ENCODE measurements at regions not wholly inside any gene's neighbourhood (a gene's known extent, or its start where the extent isn't known, plus 50 kb on each side); places are given as distances from the start of the nearest gene placed in this dataset.
"Not testable (repeated sequence)": the region's sequence is repeated elsewhere in the genome, so short reads cannot be mapped to it uniquely, and the experiment has no call there.

DNA sequence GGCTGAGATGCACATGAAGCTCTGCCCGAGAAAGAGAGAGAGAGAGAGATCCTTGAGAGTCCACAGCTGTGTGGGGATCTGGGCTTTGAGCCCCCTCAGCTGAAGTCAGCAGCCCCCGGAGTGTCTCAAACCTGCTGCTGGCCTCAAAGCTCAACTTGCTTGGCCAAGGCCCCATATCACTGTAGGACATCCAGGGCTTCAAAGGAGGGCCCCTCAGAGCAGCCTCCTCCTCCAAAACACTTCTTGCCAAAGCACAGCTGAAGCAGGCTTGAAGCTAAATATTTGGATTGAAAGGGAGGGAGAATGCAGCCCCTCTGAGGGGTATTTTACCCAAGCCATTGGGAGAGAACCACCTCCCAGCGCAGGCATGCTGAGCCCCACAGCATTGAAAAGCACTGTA lies 357.6 kb downstream of the OSR1 start:
- no peak for DNase-seq (ENCODE audit: low read depth in 4 of 4, low spot score in 3 of 4)

DNA sequence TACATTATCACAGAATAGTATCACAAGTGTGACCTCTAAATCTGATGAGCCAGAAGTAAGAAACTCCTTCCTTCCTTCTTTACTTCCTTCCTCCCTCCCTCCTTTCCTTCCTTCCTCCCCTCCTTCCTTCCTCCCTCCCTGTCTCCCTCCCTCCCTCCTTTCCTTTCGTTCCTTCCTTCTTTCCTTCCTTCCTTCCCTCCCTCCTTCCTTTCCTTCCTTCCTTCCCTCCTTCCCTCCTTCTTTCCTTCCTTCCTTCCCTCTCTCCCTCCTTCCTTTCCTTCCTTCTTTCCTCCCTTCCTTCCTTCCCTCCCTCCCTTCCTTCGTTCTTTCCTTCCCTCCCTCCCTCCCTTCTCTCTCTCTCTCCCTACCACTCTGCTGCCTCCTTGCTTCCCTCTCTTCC lies 359.2 kb downstream of the OSR1 start:
- DNase-seq (ENCODE audit: low read depth in 4 of 4, low spot score in 3 of 4) = no peak

DNA sequence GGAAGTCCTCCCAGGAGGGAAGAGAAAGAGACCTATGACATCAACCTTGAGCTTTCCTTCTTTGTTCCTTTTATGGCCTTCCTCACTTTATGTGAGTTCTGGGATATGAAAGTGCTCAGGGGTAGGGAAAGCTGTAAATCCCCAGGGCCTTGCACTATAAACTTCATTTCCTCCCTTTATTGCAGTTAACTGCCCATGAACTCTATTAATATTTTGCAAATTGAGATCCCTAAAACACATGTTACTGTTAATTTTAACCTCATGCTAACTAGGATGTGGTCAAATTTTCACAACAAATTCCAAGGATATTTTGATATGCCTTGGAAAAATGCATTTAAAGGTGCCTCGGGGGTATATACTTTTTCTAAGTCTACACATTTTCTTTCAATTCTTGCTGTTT lies 359.9 kb downstream of the OSR1 start:
- DNase-seq (ENCODE audit: low read depth in 4 of 4, low spot score in 3 of 4) = no peak

GRCh38 chr2:18993756-18994338 lies 364.6 kb downstream of the OSR1 start:
- no peak for DNase-seq (ENCODE audit: low read depth in 4 of 4, low spot score in 3 of 4)

DNA sequence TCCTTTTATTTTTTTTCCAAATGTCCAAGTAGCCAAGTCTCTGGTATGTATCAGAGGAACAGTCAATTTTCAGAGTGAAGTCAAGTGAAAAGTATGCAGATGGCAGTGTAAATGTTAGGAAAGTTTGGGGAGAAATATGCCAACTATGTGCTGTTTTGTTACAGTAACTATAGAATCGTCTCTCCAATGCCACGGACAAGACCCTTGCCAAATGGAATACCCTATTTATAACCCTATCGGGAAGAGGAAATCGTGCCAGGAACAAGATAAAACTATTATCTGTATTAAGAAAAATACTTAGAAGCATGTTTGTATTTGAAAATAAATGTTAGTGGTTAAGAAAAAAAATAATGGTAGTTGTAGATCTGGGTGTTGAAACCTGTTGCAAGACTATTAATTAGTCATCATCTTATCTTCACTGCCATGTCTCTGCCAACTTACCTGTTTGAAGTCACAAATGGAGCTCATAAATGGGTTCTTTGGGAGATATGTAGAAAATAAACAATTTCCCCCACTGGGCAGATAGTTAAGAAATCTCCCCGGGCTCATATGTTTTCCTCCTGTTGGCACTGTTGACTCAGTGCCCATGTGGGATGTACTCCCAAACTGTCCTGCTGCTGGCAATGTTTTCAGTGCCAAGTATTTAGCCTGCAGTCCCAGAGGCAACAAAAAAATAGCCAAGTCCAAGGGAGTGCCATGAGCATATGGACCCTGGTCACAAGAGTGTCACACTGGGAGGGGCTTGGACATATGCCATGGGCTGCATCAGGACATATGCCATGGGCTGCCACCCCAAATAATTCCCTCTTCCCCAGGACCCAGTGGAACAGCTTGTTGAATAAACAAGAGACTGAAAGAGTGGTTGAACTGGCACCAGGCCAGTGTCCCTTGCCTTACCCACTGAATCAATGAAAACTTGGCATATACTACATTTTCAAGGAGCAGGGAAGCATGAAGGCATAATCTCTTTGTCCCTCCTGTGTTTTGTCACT lies 366.9 kb downstream of the OSR1 start:
- no peak for DNase-seq (ENCODE audit: low read depth in 4 of 4, low spot score in 3 of 4)

GRCh38 chr2:18988631-18989232 lies 369.7 kb downstream of the OSR1 start:
- DNase-seq (ENCODE audit: low read depth in 4 of 4, low spot score in 3 of 4) = no peak

DNA sequence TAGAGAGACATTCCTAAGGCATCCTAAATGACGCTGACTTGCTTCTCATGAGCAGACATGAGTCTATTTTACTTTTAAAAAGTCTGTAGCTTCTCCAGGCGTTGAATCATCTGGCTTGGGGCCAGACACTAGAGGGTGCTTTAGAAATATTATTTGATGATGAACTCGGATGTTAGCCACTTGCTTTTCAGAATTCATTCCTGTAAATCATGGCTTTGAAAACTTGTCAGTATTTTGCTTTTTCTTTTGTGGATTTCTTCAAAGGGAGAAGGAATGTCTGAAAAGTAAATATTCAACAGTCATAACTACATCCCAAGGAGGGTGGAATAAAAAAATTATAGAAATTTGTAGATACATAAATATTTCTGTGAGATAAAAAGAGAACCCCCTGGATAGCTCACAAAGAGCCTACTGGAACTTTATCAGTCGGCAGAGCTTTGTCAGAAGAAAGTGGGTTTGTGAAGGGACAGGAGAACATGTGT lies 370.8 kb downstream of the OSR1 start:
- peak in 1 of 4 donors; percentile 24 for DNase-seq (ENCODE audit: low read depth in 4 of 4, low spot score in 3 of 4)

GRCh38 chr2:18987016-18987415 lies 371.4 kb downstream of the OSR1 start:
- no peak for DNase-seq (ENCODE audit: low read depth in 4 of 4, low spot score in 3 of 4)

DNA sequence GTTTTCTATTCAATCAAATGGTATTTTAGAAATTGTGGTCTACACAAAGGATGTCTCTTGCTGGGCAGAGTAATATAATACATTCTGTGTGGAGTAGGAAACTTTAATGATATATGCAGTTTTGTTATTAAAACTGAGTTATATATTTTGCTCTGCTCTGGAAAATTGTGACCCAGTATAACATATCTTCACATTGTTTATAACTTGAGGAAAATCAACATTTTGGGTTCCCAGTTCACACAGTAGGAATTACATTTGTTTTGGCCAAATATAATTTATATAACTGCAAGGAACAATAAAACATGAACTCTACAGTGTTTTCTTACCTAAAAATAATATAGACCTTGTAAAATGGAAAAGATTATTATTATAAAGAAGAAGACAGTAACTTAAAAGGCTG lies 372.4 kb downstream of the OSR1 start:
- DNase-seq (ENCODE audit: low read depth in 4 of 4, low spot score in 3 of 4) = no peak

DNA sequence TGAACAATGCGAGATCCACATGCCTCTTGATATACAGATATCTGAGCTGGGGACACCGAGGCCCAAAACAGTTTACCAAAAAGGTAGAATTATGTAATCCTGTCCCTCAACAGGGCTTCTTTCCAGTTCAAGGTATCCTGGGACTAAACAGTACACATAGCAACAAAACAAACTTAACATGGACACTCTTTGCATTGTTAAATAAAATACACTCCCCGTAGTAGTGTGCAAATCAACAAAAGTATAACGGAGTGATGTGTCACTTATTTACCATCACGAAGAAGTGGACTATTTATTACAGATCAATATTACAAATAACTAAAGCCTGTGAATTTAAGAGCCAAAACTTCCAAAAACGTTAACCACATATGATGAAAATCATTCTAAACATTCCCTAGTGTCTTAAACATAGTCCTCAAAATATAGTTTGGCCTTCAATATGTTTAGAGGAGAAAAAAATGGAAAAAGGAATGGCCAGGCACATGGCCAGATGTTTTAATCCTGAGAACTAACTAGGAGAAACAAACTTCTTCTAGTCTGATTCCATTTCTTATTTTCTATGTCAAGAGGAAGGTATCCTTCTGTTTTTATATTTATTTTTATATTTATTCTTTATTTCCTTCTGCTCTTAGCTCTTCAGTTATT lies 377.5 kb downstream of the OSR1 start:
- DNase-seq (ENCODE audit: low read depth in 4 of 4, low spot score in 3 of 4) = no peak

GRCh38 chr2:18980104-18980785 lies 378.2 kb downstream of the OSR1 start:
- no peak for DNase-seq (ENCODE audit: low read depth in 4 of 4, low spot score in 3 of 4)

DNA sequence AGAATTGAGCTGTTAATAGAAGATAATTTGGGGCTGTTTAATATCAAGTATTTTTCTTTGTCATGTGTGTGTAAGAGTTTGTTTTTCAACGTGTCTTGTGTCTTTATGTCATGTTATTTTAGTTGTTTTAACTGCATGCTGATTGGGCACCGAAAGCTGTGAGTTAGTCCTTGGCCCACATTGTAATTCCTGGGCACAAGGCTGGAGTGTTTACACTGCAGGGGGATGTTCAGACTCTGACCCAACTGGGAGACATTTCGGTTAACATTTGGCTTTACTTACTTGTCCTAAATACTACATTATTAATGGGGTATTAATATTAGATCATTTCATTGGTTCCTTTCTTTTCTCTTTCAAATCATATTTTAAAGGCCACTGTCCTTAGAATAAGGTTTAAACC lies 381.0 kb downstream of the OSR1 start:
- no peak for DNase-seq (ENCODE audit: low read depth in 4 of 4, low spot score in 3 of 4)

DNA sequence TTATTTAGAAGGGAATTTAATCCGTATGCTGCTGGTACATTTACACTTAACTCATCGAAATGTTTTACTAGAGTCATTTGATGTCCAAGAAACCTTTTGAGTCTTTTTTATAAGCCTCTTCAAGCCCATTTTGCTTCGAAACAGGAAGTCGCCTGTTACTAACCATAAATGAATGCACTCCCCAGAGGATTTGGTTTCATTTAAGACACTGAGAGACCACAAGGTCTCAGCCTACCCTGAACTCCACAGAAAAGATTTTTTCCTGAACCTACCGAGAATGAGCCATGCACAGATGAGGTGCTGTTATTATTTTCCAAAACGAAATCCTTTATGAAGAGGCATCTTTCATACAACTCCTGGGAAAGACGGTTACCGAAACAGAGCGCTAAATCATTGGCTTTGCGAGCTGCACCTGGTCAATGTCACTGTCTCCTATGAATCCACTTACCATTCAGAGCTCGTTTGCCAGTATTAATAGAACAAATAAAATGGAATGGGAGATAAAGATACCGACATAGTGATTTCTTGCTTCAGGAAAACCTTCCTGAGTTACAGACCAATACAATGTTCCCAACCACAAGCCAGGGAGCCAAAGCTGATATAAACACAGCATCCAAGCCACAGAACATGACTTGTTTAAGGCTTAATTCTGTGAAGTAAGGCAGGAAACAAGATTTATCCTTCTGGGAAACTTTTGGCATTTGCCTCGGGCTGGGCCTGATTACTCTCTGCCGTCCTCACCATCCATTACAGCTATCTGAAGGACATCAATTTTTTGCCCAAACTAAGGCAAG lies 382.1 kb downstream of the OSR1 start:
- DNase-seq (ENCODE audit: low read depth in 4 of 4, low spot score in 3 of 4) = peak in 3 of 4 donors; percentile 12 to 33 (median 21)

DNA sequence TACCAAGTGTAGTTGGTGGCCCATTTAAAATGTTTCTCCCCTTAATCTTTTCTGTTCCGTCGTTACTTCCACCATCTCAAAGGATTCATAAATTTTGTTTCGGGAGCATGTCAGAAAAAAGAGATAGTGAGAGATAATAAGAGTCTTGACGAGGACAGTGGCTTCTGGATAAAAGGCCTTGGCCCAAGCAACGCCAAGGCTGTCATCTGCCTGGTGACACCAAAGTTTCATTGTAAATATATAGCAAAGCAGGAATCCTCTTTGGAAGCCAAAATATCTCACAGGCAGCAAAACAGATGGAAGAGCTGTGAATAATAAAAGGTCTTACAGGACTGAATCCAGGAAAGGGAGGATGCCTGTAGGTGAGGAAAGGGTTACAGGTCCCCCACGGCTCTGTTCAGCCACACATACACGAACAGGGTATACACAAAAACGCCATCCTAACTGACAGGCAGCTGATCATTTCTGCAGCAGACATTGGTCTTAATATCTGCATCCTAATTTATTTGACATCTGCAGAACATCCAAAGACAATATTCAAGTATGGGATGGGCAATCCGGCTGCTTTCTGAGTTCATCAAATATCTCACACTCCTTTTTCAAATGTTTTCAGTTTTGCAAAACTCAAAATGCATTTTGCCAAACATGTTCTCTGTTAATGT lies 382.8 kb downstream of the OSR1 start:
- no peak for DNase-seq (ENCODE audit: low read depth in 4 of 4, low spot score in 3 of 4)

DNA sequence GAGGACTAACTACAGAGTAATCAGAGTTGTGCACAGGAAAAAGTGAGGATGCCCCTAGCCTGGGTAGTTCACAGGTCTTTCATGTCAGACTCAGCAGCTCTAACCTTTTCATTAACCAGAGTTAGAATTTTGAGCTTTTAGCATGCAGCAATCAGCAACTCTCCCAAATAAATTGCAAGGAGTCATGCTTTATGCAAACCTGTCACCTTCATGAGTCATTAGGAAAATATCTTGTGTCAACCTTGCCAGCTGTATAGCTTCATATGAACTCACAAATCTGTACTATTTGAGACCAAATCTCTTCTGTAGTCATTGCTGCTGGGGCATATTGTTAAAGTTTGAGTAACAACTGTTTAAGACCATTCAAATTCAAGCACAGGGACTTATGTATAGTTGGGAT lies 382.3 kb upstream of the NT5C1B start:
- DNase-seq (ENCODE audit: low read depth in 4 of 4, low spot score in 3 of 4) = no peak

GRCh38 chr2:18971069-18971378 lies 381.7 kb upstream of the NT5C1B start:
- DNase-seq (ENCODE audit: low read depth in 4 of 4, low spot score in 3 of 4) = no peak

GRCh38 chr2:18966131-18966530 lies 376.8 kb upstream of the NT5C1B start:
- no peak for DNase-seq (ENCODE audit: low read depth in 4 of 4, low spot score in 3 of 4)

- not testable (repeated sequence) for DNase-seq (ENCODE audit: low read depth in 4 of 4, low spot score in 3 of 4)
Measured at GRCh38 chr2:18963739-18964256, 374.4 kb upstream of the NT5C1B start.

- DNase-seq (ENCODE audit: low read depth in 4 of 4, low spot score in 3 of 4) = no peak
Measured at GRCh38 chr2:18961991-18962421, 372.6 kb upstream of the NT5C1B start.
